Calu3 (cell line): ENCODE measurements at regions not wholly inside any gene's neighbourhood (a gene's known extent, or its start where the extent isn't known, plus 50 kb on each side); places are given as distances from the start of the nearest gene placed in this dataset.

Experiments used
- BruUV-seq: library from RNA; stranded (reverse); fragments of 400-500 nt; replicated peaks from 2 replicates; lab custom pipeline; 2021; lab: Mats Ljungman, UMichigan
- CTCF ChIA-PET: fragments of 300-600 bp; sonication (Branson Sonifier 250); formaldehyde crosslinking; loops from one replicate; lab custom pipeline; 2022; ENCODE audit warnings: antibody characterized with exemption; lab: Charles Lee
- DNase-seq: peaks from one replicate; pipeline ENCODE4 v3.0.0; 2022
- H3K27ac Mint-ChIP-seq: one replicate; pipeline ENCODE4 v1.8.0; 2022; ENCODE audit warnings: mixed read lengths; ENCODE audit not compliant: unreplicated experiment
- H3K27me3 Mint-ChIP-seq: one replicate; pipeline ENCODE4 v1.8.0; 2022; ENCODE audit warnings: mixed read lengths; ENCODE audit not compliant: unreplicated experiment
- H3K36me3 Mint-ChIP-seq: one replicate; pipeline ENCODE4 v1.8.0; 2022; ENCODE audit warnings: mild to moderate bottlenecking, moderate library complexity, mixed read lengths; ENCODE audit not compliant: insufficient read depth, unreplicated experiment
- H3K4me1 Mint-ChIP-seq: one replicate; pipeline ENCODE4 v1.8.0; 2022; ENCODE audit warnings: mild to moderate bottlenecking, low read depth, mixed read lengths; ENCODE audit not compliant: unreplicated experiment
- H3K4me3 Mint-ChIP-seq: one replicate; pipeline ENCODE4 v1.8.0; 2022; ENCODE audit warnings: mild to moderate bottlenecking, low read depth, moderate library complexity, mixed read lengths; ENCODE audit not compliant: unreplicated experiment
- H3K9me3 Mint-ChIP-seq: one replicate; pipeline ENCODE4 v1.8.0; 2022; ENCODE audit warnings: low read depth, mixed read lengths; ENCODE audit not compliant: unreplicated experiment
- intact Hi-C: fragments of 100-400 bp; cut with micrococcal nuclease; formaldehyde crosslinking; loops from one replicate; pipeline ENCODE4 v1.10.0; 2022; ENCODE audit not compliant: unreplicated experiment
- TF ChIP-seq, protein P1 (sequence below): fragments of 200-600 bp; IDR thresholded peaks from one replicate; pipeline ENCODE4 v1.8.0; 2022; ENCODE audit warnings: antibody characterized with exemption; ENCODE audit not compliant: unreplicated experiment

DNA sequence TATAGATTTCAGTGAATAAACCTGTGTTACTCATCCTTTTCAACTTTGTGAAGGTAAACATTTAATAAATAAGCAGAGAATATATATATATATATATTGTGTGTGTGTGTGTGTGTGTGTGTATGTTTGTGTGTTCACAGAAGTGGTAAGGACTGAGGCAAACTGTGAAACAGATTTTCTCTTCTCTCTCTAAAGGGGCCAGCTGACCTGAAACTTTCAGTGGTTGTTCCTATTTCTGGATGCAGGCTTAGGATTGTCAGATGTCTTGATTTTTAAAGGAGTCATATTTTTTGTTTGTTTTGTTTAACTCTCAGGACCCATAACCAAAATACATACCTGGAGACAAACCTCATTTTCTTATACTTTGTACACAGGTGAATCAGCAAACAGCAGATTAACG lies 714.9 kb upstream of the MEF2C start:
- TF ChIP-seq, protein P1, sequence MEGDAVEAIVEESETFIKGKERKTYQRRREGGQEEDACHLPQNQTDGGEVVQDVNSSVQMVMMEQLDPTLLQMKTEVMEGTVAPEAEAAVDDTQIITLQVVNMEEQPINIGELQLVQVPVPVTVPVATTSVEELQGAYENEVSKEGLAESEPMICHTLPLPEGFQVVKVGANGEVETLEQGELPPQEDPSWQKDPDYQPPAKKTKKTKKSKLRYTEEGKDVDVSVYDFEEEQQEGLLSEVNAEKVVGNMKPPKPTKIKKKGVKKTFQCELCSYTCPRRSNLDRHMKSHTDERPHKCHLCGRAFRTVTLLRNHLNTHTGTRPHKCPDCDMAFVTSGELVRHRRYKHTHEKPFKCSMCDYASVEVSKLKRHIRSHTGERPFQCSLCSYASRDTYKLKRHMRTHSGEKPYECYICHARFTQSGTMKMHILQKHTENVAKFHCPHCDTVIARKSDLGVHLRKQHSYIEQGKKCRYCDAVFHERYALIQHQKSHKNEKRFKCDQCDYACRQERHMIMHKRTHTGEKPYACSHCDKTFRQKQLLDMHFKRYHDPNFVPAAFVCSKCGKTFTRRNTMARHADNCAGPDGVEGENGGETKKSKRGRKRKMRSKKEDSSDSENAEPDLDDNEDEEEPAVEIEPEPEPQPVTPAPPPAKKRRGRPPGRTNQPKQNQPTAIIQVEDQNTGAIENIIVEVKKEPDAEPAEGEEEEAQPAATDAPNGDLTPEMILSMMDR: no peak
- no peaks in the 10 kb centered on the region for H3K27me3 Mint-ChIP-seq
- no peaks in the 10 kb centered on the region for H3K9me3 Mint-ChIP-seq
- intact Hi-C loops: no loop called here
- BruUV-seq: no TSS peak
- H3K36me3 Mint-ChIP-seq: no peaks in the 10 kb centered on the region
- H3K4me3 Mint-ChIP-seq: no peak overlapping the region
- no peak overlapping the region for H3K27ac Mint-ChIP-seq
- CTCF ChIA-PET: no interaction called here
- DNase-seq: no peak
- H3K4me1 Mint-ChIP-seq: no peaks in the 10 kb centered on the region

DNA sequence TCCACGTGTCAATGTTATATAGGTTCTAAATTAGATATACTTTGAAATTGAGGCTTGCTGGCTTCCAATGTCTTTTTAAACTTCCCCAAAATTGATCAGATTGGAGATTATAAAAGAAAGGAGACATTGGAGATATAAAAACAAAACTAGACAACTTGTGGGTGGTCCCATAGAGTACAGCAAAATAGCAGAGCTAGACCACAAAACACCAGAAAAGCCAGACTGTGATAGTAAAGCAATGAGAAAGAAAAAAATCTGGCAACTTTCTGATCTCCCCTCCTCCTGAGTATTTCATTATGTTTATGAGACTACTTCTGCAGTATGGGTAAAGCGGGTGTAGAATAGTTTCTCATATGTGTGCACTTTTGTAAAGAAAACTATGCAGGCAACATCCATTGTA lies 713.8 kb upstream of the MEF2C start:
- no peak overlapping the region for H3K27ac Mint-ChIP-seq
- H3K36me3 Mint-ChIP-seq: no peaks in the 10 kb centered on the region
- no peak for DNase-seq
- TF ChIP-seq, protein P1: no peak
- no peak overlapping the region for H3K4me3 Mint-ChIP-seq
- no TSS peak for BruUV-seq
- peaks cover 2% of the 10 kb centered on the region for H3K9me3 Mint-ChIP-seq
- no peaks in the 10 kb centered on the region for H3K4me1 Mint-ChIP-seq
- no peaks in the 10 kb centered on the region for H3K27me3 Mint-ChIP-seq
- intact Hi-C loops: no loop called here
- CTCF ChIA-PET: no interaction called here

DNA sequence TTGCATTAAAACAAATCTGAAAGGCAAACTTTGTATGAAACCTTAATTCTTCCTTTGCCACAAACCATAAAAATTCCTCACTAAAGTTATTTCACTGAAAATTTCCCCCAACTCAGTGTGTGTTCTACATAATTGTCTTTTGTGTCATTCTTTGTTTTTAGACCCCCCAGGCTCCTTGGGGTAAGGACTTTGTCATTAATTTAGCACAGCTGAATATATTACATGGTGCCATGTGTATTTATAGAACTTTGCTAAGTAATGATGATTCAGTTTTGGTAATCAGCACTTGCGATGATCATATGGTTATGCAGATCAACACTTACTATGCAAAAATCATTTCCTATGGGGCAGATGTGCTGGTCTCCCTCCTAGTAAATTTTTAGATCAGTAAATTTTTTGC lies 712.1 kb upstream of the MEF2C start:
- no peaks in the 10 kb centered on the region for H3K27me3 Mint-ChIP-seq
- intact Hi-C loops: no loop called here
- no peak for DNase-seq
- no peaks in the 10 kb centered on the region for H3K36me3 Mint-ChIP-seq
- TF ChIP-seq, protein P1: no peak
- peaks cover 2% of the 10 kb centered on the region for H3K9me3 Mint-ChIP-seq
- no peak overlapping the region for H3K4me3 Mint-ChIP-seq
- no peak overlapping the region for H3K27ac Mint-ChIP-seq
- BruUV-seq: no TSS peak
- H3K4me1 Mint-ChIP-seq: no peaks in the 10 kb centered on the region
- CTCF ChIA-PET: no interaction called here

DNA sequence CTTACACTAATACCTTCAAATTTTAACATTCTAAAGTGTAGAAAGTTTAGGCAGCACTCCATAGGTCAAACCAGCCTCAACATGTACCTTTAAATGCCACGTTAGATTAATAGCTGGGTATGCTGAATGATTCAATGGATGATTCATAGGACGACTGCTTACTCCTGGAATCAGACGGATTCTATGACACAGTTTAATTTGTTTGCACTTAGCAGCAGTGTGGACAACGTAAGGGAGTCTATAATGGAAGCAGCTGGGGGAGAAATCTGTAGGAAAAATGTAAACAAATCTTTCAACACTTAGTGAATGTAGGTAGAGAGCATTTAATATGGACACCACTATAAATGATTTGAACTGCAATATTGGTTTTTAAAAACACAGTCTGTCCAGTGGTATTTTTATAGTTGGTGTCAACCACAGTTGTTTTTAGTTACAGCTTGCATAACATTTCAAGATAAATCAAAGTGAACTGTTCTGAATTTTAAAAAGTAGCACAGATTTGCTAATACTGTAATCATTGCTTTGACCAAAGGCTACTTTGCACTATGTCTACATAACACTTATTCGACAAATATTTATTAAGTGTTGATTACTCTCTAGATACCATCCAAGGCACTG lies 701.5 kb upstream of the MEF2C start:
- Mint-ChIP-seq H3K4me1 (peaks cover 8% of the 10 kb centered on the region), H3K27ac (no peak overlapping the region), H3K36me3 (no peaks in the 10 kb centered on the region), H3K27me3 (no peaks in the 10 kb centered on the region), H3K9me3 (peaks cover 7% of the 10 kb centered on the region), H3K4me3 (no peak overlapping the region)
- CTCF ChIA-PET: interaction anchor here (0.6 to 0.9 kb wide), 3 partner anchors 16 to 855 kb away, joined by 3 to 5 read pairs (median 3); no protein-coding TSS in a partner anchor
- TF ChIP-seq, protein P1: no peak
- no TSS peak for BruUV-seq
- DNase-seq: no peak
- intact Hi-C loops: no loop called here
